ENCODE measurements at regions not wholly inside any gene's neighbourhood (a gene's known extent, or its start where the extent isn't known, plus 50 kb on each side); places are given as distances from the start of the nearest gene placed in this dataset.
"Not testable (repeated sequence)": the region's sequence is repeated elsewhere in the genome, so short reads cannot be mapped to it uniquely, and the experiment has no call there.

DNA sequence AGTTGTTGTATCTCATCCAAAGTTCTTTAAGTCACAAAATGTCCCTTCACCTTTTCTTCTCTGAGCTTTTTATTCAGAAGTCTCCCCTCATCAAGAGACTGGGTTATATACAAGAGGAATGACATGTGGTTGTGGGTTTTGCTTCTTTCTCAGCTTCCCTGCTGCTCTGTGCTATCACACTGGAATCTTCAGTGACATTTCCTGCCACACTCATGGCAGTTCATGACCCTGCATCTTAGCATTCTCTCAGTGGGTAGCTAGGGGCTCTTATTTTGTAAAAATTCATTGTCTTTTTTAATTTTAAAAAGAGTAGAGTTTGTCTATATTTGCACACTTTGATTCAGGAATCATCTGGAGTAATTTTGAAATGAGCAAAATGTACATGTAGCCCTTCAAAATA is 236.9 kb upstream of the TMEM229A start:
- no peak overlapping the region for H3K4me3 Mint-ChIP-seq
- no peaks in the 10 kb centered on the region for H3K27me3 Mint-ChIP-seq
- H3K27ac Mint-ChIP-seq (ENCODE audit: low read depth), result no peak overlapping the region
- ATAC-seq (replicated peaks; ENCODE audit: extremely low read depth, poor library complexity, severe bottlenecking) (no peak), DNase-seq (ENCODE audit: low spot score in 2 of 2) (no peak)
- no peaks in the 10 kb centered on the region for H3K4me1 Mint-ChIP-seq
- H3K36me3 Mint-ChIP-seq (ENCODE audit: insufficient read depth), result no peaks in the 10 kb centered on the region
- H3K9me3 Mint-ChIP-seq, result peaks cover 28% of the 10 kb centered on the region

- ATAC-seq (replicated peaks; ENCODE audit: extremely low read depth, poor library complexity, severe bottlenecking), result no peak
- H3K4me1 Mint-ChIP-seq, result no peaks in the 10 kb centered on the region
Measured at GRCh38 chr7:124267154-124267553, 234.3 kb upstream of the TMEM229A start.

DNA sequence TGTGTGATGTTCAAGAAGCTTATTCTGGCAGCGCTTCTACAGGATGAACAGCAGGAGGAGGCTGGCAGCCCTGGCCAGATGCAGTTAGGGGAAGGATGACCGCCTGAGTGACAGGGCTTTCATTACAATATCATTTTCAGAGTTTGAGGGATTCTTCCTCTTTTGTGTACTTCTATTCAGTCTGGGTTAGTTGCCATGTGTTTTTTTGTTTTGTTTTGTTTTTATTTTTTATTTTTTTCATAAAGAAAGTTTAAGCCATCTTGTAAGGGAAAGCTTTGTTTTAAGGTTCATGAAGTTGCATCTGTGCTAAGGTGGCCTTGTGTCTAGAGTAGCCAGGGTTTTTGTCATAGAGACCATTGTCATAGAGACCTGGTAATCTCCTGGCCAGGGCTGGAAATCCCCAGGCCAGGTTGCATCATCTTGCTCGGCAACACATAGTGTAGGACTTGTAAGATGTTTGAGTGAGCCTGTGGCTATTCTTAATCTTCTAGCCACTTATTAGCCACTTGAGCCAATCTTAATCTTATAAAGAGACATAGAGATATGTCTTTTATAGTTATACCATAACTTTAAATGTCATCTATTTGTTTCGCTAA is 230.5 kb upstream of the TMEM229A start:
- Mint-ChIP-seq H3K27me3 (no peaks in the 10 kb centered on the region), H3K4me1 (no peaks in the 10 kb centered on the region), H3K27ac (ENCODE audit: low read depth) (no peak overlapping the region), H3K36me3 (ENCODE audit: insufficient read depth) (no peaks in the 10 kb centered on the region), H3K4me3 (no peak overlapping the region), H3K9me3 (peaks cover 13% of the 10 kb centered on the region)
- DNase-seq (ENCODE audit: low spot score in 2 of 2) (no peak), ATAC-seq (replicated peaks; ENCODE audit: extremely low read depth, poor library complexity, severe bottlenecking) (no peak)

More at GRCh38 chr7:124267154-124267553, 234.3 kb upstream of the TMEM229A start:
- H3K27ac Mint-ChIP-seq (ENCODE audit: low read depth), result no peak overlapping the region
- no peak for DNase-seq (ENCODE audit: low spot score in 2 of 2)
- H3K36me3 Mint-ChIP-seq (ENCODE audit: insufficient read depth), result no peaks in the 10 kb centered on the region
- H3K27me3 Mint-ChIP-seq, result no peaks in the 10 kb centered on the region
- H3K9me3 Mint-ChIP-seq, result peaks cover 17% of the 10 kb centered on the region
- H3K4me3 Mint-ChIP-seq, result no peak overlapping the region

DNA sequence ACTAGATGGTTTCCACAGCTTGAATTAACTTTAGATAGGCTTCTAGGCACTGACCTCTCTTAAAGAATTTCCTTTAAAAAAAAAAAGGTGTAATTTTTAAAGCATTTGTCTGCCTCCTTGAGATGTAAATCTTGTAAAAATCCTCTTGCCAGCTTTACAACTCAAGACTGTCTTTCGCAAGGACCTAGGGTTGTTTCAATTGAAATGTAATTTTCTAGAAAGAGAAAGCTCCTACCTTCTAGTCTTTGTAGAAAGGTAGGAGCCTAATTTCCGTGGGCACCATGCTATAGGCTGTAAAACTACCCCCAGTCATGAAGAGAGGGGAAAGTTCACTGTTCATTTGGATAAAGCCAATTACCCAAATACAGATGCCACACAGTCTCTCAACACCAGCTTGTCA is 228.8 kb upstream of the TMEM229A start:
- H3K36me3 Mint-ChIP-seq (ENCODE audit: insufficient read depth), result no peaks in the 10 kb centered on the region
- no peak overlapping the region for H3K4me3 Mint-ChIP-seq
- DNase-seq (ENCODE audit: low spot score in 2 of 2), result no peak
- H3K27me3 Mint-ChIP-seq, result no peaks in the 10 kb centered on the region
- H3K27ac Mint-ChIP-seq (ENCODE audit: low read depth), result no peak overlapping the region
- H3K4me1 Mint-ChIP-seq, result no peaks in the 10 kb centered on the region
- ATAC-seq (replicated peaks; ENCODE audit: extremely low read depth, poor library complexity, severe bottlenecking), result no peak
- peaks cover 8% of the 10 kb centered on the region for H3K9me3 Mint-ChIP-seq

DNA sequence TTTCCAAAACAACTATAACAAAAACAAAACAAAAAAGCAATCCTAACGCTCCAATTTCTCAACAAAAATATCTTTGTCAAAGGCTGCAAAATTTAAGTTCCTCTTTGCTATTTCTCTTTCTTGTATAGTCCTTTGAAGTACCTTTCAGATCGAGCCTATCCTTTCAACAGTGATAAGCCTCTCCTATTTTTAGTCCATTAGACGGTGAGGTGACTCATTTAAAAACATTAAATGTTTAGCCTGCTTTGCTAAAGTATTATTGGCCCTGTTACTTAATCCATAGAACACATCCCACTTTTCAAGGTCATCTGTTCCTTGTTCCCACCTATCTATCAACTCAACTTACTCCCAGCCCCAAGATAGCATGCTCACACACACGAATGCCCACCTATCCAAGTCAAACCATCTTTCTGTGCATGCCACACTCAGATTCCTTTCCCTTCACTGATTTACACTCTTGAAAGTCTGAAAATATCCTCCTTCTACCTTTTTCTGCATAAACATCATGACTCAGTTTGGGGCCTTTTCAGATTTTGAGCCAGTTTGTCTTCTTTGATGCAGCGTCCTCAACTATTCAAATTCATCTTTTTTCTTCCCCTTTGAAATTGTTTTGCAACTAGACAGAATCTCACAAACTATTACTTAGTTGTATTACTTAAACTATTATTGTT is 224.9 kb upstream of the TMEM229A start:
- no peak overlapping the region for H3K27ac Mint-ChIP-seq (ENCODE audit: low read depth)
- ATAC-seq (replicated peaks; ENCODE audit: extremely low read depth, poor library complexity, severe bottlenecking) (no peak), DNase-seq (ENCODE audit: low spot score in 2 of 2) (no peak)
- H3K27me3 Mint-ChIP-seq, result no peaks in the 10 kb centered on the region
- H3K4me3 Mint-ChIP-seq, result no peak overlapping the region
- no peaks in the 10 kb centered on the region for H3K36me3 Mint-ChIP-seq (ENCODE audit: insufficient read depth)
- no peaks in the 10 kb centered on the region for H3K4me1 Mint-ChIP-seq
- H3K9me3 Mint-ChIP-seq, result peaks cover 13% of the 10 kb centered on the region

DNA sequence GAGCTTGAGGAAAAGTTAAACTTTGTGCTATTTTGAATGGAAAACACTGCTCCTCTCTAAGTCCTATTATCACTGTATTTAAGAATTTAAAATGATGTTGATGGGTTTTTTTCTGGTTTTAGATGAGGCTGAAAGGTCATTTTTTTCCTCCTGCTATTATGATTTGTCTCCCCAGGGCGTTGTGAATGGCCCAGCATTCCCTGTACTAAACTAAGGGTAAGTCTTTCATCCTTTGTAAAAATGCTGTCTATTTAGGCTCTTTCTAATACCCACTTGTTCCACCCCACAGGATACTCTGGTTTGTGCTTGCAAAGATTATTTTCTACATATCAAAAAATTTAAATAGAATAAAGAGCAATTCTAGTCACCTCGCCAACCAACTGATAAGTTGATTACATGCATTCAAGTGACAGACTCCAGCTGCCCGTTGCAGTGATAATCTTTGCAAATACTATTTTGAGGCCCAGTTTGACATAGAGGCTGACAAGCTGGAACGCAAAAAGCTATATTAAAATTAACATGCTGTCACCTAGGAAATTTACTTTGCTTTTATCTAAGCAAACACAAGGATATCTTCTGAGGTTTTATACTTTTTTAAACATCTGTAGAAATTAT is 222.3 kb upstream of the TMEM229A start:
- no peak for ATAC-seq (replicated peaks; ENCODE audit: extremely low read depth, poor library complexity, severe bottlenecking)
- no peak overlapping the region for H3K27ac Mint-ChIP-seq (ENCODE audit: low read depth)
- peaks cover 13% of the 10 kb centered on the region for H3K9me3 Mint-ChIP-seq
- no peaks in the 10 kb centered on the region for H3K4me1 Mint-ChIP-seq
- H3K4me3 Mint-ChIP-seq, result no peak overlapping the region
- DNase-seq (ENCODE audit: low spot score in 2 of 2), result no peak
- no peaks in the 10 kb centered on the region for H3K27me3 Mint-ChIP-seq
- H3K36me3 Mint-ChIP-seq (ENCODE audit: insufficient read depth), result no peaks in the 10 kb centered on the region

DNA sequence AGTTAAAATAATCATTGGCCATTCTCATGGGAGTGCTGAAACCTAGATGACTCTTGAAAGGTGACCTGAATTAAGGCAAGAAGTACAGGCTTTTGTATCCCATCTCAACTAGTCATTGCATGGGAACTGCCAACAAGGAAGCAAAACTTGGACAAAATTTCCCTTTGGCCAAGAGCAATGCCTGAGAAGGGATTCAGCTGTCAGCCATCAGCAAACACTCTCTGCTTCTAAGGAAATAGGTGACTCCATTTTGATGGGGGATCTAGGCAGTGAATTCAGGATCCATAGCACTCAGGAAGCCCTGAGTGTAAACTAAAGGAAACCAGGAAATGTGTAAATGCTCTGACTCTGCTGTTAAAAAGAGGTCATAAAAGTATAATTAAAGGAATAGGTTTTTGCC is 221.5 kb upstream of the TMEM229A start:
- Mint-ChIP-seq H3K9me3 (peaks cover 11% of the 10 kb centered on the region), H3K27me3 (no peaks in the 10 kb centered on the region), H3K27ac (ENCODE audit: low read depth) (no peak overlapping the region), H3K4me1 (no peaks in the 10 kb centered on the region), H3K36me3 (ENCODE audit: insufficient read depth) (no peaks in the 10 kb centered on the region), H3K4me3 (no peak overlapping the region)
- DNase-seq (ENCODE audit: low spot score in 2 of 2), result no peak
- no peak for ATAC-seq (replicated peaks; ENCODE audit: extremely low read depth, poor library complexity, severe bottlenecking)

- H3K27ac Mint-ChIP-seq (ENCODE audit: low read depth), result no peak overlapping the region
Measured at GRCh38 chr7:124251636-124252035, 218.8 kb upstream of the TMEM229A start.

DNA sequence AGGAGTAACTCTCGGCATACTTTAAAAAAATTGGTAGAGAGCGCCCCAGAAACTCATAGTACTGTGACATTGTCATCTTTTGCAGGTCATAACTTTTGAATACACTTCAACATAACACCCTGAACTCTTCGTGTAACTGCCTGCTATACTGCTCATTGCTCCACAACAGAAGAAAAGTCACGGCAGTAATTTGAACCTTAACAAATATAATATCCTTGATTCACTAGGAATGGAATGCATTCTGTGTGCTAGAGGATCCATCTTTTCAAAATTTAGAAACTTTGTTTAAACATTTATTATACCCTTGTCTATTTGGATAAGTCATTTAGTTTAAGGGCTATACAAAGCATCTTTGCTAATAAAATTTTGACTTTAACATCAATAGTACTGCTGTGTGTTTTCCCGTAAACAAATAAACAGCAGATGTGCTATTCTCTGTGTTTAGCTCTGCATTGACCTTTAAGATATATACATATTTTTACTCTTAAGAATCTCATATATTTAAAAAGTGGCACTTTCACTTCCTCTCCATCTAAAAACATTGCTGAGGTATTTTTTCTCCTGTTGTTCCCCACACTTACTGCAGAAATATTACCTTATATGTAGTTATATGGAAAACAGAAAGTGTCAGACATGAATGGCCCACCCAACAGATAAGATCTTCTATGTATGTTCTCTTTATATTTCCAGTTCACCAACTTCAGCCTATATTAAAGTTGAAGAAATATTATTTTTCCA is 217.6 kb upstream of the TMEM229A start:
- Mint-ChIP-seq H3K9me3 (peaks cover 5% of the 10 kb centered on the region), H3K27me3 (no peaks in the 10 kb centered on the region), H3K36me3 (ENCODE audit: insufficient read depth) (no peaks in the 10 kb centered on the region), H3K4me1 (no peaks in the 10 kb centered on the region), H3K27ac (ENCODE audit: low read depth) (no peak overlapping the region), H3K4me3 (no peak overlapping the region)
- ATAC-seq (replicated peaks; ENCODE audit: extremely low read depth, poor library complexity, severe bottlenecking) (no peak), DNase-seq (ENCODE audit: low spot score in 2 of 2) (no peak)

More at GRCh38 chr7:124251636-124252035, 218.8 kb upstream of the TMEM229A start:
- no peaks in the 10 kb centered on the region for H3K27me3 Mint-ChIP-seq
- H3K4me1 Mint-ChIP-seq, result no peaks in the 10 kb centered on the region
- H3K9me3 Mint-ChIP-seq, result peaks cover 5% of the 10 kb centered on the region
- ATAC-seq (replicated peaks; ENCODE audit: extremely low read depth, poor library complexity, severe bottlenecking) (no peak), DNase-seq (ENCODE audit: low spot score in 2 of 2) (no peak)
- no peak overlapping the region for H3K4me3 Mint-ChIP-seq
- H3K36me3 Mint-ChIP-seq (ENCODE audit: insufficient read depth), result no peaks in the 10 kb centered on the region

DNA sequence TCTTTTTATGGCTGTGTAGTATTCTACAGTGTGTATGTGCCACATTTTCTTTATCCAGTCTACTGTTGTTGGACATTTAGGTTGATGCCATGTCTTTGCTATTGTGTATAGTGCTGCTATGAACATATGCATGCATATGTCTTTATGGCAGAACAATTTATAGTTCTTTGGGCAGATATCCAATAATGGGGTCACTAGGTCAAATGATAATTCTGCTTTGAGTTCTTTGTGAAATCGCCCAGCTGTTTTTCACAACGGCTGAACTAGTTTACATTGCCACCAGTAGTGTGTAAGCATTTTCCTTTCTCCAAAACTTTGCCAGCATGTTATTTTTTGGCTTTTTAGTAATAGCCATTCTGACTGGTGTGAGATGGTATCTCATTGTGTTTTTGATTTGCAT is 214.8 kb upstream of the TMEM229A start:
- DNase-seq (ENCODE audit: low spot score in 2 of 2) (no peak), ATAC-seq (replicated peaks; ENCODE audit: extremely low read depth, poor library complexity, severe bottlenecking) (no peak)
- Mint-ChIP-seq H3K36me3 (ENCODE audit: insufficient read depth) (no peaks in the 10 kb centered on the region), H3K9me3 (no peaks in the 10 kb centered on the region), H3K4me1 (no peaks in the 10 kb centered on the region), H3K4me3 (no peak overlapping the region), H3K27me3 (no peaks in the 10 kb centered on the region), H3K27ac (ENCODE audit: low read depth) (no peak overlapping the region)

DNA sequence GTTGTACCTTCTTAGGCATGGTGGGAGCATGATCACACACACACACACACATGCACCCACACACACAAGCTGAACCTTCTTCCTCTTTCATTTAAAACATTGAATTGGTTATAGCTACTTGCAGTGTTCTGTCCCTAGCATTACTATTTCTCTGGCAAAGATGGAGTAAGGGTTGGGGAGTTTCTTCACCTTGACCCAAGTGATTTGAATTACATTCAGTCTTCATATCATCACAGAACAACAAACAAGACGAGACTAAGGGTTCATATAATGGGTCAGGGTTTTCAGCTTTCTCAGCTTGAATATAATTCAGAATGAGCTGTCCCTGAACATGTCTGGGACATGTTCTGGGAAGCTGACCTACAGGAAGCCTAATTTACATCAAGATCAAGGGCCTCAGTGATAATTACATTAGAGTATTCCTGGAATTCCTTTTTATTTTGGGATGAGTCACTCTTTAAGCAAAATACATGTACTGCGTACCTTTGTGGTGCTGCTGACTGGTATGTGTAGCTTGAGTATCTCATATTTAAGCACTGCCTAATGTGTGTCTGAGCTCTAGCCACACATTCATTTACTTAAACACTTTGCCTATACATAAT is 213.5 kb upstream of the TMEM229A start:
- DNase-seq (ENCODE audit: low spot score in 2 of 2) (no peak), ATAC-seq (replicated peaks; ENCODE audit: extremely low read depth, poor library complexity, severe bottlenecking) (no peak)
- H3K4me1 Mint-ChIP-seq, result no peaks in the 10 kb centered on the region
- no peaks in the 10 kb centered on the region for H3K36me3 Mint-ChIP-seq (ENCODE audit: insufficient read depth)
- no peak overlapping the region for H3K27ac Mint-ChIP-seq (ENCODE audit: low read depth)
- no peaks in the 10 kb centered on the region for H3K27me3 Mint-ChIP-seq
- H3K4me3 Mint-ChIP-seq, result no peak overlapping the region
- H3K9me3 Mint-ChIP-seq, result no peaks in the 10 kb centered on the region

- H3K4me3 Mint-ChIP-seq; DNase-seq (ENCODE audit: low spot score in 2 of 2); H3K36me3 Mint-ChIP-seq (ENCODE audit: insufficient read depth); H3K9me3 Mint-ChIP-seq; ATAC-seq (replicated peaks; ENCODE audit: extremely low read depth, poor library complexity, severe bottlenecking); H3K27ac Mint-ChIP-seq (ENCODE audit: low read depth); H3K27me3 Mint-ChIP-seq; H3K4me1 Mint-ChIP-seq: not testable (repeated sequence)
Measured at GRCh38 chr7:124244469-124244868, 211.6 kb upstream of the TMEM229A start.
